Right renal pelvis (tissue), 4 donors: ENCODE measurements at regions not wholly inside any gene's neighbourhood (a gene's known extent, or its start where the extent isn't known, plus 50 kb on each side); places are given as distances from the start of the nearest gene placed in this dataset.

Experiments used
- DNase-seq, 4 donors: peaks; one replicate each; pipeline ENCODE4 v3.0.0-alpha.2; 2013; ENCODE audit warnings: low read depth in 4 of 4, low spot score in 3 of 4, missing footprints in 1 of 4

DNA sequence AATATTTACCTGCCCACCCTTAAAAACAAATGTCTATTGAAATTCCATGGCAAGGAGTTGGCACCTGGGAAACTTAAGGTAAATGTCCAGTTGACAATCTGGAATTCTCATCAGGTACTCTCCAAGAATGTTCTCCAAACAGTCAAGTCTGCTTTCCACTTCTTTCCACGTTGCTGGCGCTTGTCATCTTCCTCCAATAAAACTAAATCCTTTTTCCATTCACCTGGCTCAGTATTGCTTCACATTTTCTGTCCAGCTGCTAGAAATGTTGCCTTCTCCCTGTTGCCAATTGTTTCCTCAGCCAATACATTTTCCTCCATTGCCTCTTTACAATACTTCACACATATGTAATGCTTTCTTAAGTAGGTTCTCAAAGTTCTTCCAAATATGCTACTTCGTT lies 1288.1 kb upstream of the MAP3K7 start:
- no peak for DNase-seq

GRCh38 chr6:91868539-91869202 lies 1281.8 kb upstream of the MAP3K7 start:
- no peak for DNase-seq

DNA sequence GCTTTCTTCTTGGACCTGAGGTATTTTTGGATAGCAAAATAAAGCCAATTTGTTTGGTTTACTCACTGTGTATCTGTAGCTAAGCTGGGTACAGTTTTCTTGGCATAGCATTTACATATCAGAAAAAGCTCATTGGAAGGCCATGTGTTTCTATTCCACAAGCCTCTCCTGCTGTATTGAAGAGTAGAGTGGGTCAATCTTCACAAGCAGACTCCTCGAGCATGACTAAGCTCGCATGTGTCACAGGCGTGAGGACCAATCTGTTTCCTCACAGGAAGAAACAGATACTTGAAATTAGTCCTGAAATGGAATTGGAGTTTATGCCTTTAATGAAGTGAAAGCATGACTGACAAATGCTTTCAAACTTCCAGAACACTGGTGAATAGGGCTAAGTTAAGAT lies 1279.0 kb upstream of the MAP3K7 start:
- no peak for DNase-seq

- DNase-seq, result no peak
Measured at GRCh38 chr6:91864911-91865310, 1278.0 kb upstream of the MAP3K7 start.

- no peak for DNase-seq
Measured at GRCh38 chr6:91860541-91861335, 1273.9 kb upstream of the MAP3K7 start.

DNA sequence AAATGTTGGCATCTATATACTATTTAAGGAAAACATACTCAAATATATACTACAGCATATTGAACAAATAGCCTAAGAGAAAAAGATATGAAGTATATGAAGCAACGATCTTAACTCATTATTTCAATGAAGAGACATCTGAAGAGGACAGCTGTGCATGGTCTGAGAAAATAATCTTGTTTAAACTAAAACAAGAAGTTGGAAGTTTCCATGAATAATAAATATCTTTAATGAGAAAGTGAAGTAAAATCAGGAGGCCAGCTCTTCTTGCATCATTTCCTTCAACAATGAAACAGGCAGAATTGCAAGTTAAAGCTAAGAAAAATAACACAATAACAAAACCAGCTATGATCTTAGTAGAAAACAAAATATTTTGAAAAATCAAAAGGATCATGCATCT lies 1265.4 kb upstream of the MAP3K7 start:
- DNase-seq, result peak in 1 of 4 donors; percentile 8

GRCh38 chr6:91834813-91835212 lies 1247.9 kb upstream of the MAP3K7 start:
- DNase-seq, result no peak

DNA sequence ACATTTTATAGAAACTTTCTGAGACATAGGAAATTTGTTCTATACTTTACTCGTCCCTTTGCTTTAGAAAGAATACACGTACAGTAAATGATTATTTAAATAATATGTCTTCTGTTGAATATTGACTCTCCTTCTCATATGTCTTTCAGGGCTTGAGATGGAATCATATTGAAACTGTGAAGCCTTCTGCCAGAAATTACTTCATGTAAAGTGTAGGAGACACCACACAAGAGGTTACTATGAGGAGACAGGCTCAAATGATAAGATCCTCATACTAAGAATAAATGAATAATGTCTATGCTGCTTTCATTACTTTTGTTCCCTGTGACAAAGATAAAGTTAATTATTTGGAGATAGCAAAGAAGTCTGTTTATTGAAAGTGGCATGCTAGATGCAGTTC lies 1240.3 kb upstream of the MAP3K7 start:
- no peak for DNase-seq

- no peak for DNase-seq
Measured at GRCh38 chr6:91826128-91826527, 1239.3 kb upstream of the MAP3K7 start.

- no peak for DNase-seq
Measured at GRCh38 chr6:91824331-91824730, 1237.5 kb upstream of the MAP3K7 start.

- DNase-seq, result no peak
Measured at GRCh38 chr6:91822581-91822980, 1235.7 kb upstream of the MAP3K7 start.

- DNase-seq, result no peak
Measured at GRCh38 chr6:91816335-91816734, 1229.5 kb upstream of the MAP3K7 start.

GRCh38 chr6:91813641-91814040 lies 1226.8 kb upstream of the MAP3K7 start:
- DNase-seq, result no peak

DNA sequence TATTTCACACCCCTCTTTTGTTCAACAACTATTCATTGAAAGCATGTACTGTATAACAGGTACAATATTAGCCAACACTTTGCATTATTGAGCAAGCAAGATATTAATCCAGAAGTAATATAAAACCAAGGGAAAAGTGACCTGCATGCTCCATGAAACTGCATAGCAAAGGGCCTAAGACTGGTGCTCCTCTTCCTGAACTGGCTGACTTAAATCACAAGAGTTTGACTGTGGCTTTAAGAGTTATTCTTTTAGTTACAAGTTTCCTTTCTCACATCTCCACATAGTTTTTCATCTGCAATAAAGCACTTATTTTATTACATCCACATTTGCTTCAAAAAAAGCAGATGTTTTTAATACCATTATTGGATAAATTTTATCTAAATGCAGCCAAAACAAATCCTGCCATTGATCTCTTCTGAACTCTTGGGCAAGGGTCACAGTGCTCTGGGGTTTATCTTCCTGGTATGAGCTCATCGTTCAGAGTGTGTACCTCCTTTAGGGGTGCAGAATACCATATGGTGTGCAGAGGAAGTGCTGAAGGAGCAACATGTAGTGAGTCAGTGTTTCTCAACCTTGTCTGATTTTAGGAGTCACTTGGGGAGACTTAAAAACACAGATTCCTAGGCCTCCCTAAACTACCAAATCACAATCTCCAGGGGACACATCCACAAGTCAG lies 1225.9 kb upstream of the MAP3K7 start:
- peak in 1 of 4 donors; percentile 15 for DNase-seq

DNA sequence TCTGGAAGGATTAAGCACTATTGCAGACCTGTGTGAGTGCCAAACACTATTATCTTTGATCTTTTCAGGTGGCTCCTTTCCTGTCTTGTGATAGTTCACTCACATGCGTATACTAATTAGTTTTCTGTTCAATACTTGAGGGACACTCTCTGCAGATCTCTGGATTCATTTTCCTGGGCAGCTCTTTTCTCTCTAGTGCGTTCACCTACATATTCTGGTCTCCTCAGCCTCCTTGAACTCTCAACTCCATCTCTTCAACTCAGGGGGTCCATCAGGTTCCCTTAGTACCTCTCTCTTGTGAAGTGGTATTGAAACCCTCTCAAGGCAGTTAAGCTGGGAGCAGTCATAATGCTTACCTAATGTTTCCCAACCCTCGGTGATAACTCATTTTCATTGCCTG lies 1218.1 kb upstream of the MAP3K7 start:
- no peak for DNase-seq

DNA sequence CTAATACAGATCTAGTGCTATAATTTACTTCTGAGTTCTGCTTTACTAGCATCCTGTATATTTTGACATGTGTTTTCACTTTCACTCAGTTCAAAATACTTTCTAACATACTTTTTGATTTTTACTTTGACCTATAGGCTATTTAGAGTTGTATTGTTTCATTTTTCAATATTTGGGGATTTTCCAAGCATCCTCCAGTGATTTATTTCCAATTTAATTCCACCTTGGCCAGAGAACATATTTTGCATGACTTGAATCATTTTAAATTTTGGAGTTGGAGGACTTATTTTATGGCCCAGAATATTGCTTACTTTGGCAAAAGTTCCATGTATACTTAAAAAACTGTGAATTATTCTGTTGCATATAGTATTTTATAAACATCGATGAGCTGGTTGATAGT lies 1215.6 kb upstream of the MAP3K7 start:
- no peak for DNase-seq

DNA sequence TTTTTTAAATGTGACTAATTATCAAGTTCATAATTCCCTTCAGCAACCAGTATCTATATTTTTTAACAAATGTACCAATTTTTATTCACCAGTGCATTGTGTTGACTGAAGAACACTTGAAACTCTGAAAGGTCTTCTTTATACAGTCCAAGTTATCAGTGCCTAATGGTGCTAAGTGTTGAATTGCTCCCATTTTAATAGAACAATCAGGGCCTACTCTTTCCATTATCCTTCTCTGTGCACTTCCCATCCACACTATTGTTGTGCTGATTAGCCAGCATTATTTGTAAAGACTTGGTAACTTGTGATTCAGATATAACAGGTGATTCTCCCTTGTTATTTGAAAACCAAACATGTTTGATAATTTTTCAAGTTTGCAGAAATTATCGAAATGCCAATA lies 1209.7 kb upstream of the MAP3K7 start:
- DNase-seq, result no peak

DNA sequence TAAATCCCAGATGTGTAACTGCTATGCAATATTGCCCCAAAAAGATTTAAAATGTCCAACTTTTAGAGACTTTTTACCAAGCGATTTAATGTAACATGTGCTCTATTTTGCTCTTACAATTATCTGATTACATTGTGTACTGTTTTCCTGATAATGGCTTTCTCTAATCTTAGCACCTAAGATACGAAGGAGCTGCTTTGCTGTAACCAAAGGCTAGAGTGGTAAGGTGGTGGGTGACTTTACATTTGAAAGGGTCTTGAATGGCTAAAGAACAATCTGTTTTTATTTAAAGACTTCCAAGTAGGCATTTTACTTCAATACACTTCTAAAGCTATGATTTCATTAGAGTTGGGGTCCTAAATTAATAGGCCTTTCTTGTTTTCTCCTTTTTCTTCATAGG lies 1201.6 kb upstream of the MAP3K7 start:
- no peak for DNase-seq

DNA sequence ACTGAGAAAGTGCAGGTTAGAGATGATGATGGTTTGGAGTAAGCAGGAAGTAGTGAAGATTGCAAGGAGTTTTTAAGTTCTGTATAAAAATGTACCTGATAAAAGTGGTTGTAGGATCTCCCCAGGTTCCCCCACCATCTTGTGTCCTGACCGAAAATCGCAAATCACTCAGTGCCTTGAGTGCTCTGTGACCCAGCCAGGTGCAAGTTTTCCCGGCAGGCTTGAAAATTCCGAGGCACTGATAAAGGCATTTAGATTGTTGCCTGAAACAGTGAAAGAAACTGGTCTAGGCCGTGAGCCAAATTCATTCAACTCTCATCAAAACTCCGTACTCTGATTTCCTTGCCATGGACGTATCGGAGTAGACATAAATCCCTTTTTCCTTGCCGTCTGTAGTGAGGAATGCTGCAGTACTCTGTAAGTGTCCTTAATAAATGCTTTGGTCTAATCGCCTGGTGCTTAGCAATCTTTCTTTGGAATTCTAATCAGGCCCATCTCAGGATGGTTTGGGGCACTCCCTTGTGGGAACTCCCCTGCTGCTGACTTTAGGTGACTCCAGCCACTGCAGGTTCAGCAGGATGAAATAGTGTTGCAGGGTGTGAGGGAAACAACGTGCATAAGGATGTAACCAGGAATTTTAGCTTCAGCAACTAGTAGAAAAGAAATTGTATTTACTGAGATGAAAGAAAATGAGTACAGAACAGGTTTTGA lies 1199.8 kb upstream of the MAP3K7 start:
- DNase-seq, result no peak

DNA sequence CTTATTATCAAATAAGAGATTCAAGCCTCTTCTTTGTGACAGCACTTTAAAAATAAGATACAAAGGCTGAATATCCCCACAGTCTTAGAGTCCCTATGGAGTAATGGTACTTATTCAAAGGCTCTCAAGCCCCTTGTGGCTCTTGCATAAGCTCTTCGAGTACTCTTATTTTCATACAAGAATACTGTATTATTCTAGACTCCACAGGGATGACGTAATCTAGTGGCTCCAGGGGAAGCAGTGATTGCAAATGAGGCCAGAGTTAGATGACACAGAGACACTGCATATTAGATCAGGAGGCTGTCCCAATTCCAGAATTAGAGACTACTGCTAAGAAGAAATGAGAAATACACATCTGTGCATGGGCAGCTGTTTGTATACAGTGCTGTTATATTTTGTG lies 1195.9 kb upstream of the MAP3K7 start:
- DNase-seq, result no peak

DNA sequence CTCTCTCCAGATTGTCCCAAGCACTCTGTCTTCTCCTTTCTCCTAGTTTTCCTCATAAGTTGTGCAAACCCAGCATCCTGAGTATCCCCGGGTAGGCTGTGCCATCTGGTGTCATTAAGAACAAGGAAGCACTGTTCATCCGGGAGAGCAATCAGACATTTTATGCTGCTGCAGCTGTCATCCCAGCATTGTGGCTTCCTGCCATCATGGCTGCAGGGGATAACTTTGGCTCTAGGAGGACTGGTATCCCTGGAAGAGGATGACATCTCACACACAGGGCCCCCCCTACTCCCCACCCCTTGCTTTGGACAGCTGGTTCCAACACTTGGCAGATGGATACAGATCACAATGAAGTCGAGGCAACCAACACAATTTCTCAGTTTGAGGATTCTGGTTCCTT lies 1195.1 kb upstream of the MAP3K7 start:
- DNase-seq, result no peak
